ENCODE measurements at regions not wholly inside any gene's neighbourhood (a gene's known extent, or its start where the extent isn't known, plus 50 kb on each side); places are given as distances from the start of the nearest gene placed in this dataset.

- H3K4me3 ChIP-seq (ENCODE audit: low read depth, low read length), result no peak overlapping the region
- no peak for TF ChIP-seq CTCF (IDR thresholded peaks at IDR 0.05; ENCODE audit: low read depth, low read length, missing control alignments)
These were observed 178.0 kb downstream of the KCTD12 start for GRCh38 chr13:76708138-76708688.

GRCh38 chr13:76707360-76707759, 178.8 kb downstream of the KCTD12 start:
- no peak overlapping the region for H3K4me3 ChIP-seq (ENCODE audit: low read depth, low read length)
- TF ChIP-seq CTCF (IDR thresholded peaks at IDR 0.05; ENCODE audit: low read depth, low read length, missing control alignments), result no peak
- no peak for DNase-seq (ENCODE audit: low read depth)

More at GRCh38 chr13:76708138-76708688, 178.0 kb downstream of the KCTD12 start:
- no peak for DNase-seq (ENCODE audit: low read depth)

- H3K4me3 ChIP-seq (ENCODE audit: low read depth, low read length), result no peak overlapping the region
- no peak for DNase-seq (ENCODE audit: low read depth)
- TF ChIP-seq CTCF (IDR thresholded peaks at IDR 0.05; ENCODE audit: low read depth, low read length, missing control alignments), result no peak
These were observed 182.4 kb downstream of the KCTD12 start for GRCh38 chr13:76703621-76704288.

- no peak for DNase-seq (ENCODE audit: low read depth)
- no peak overlapping the region for H3K4me3 ChIP-seq (ENCODE audit: low read depth, low read length)
- TF ChIP-seq CTCF (IDR thresholded peaks at IDR 0.05; ENCODE audit: low read depth, low read length, missing control alignments), result no peak
These were observed 183.0 kb downstream of the KCTD12 start for GRCh38 chr13:76703216-76703615.

- DNase-seq (ENCODE audit: low read depth), result no peak
- no peak for TF ChIP-seq CTCF (IDR thresholded peaks at IDR 0.05; ENCODE audit: low read depth, low read length, missing control alignments)
- no peak overlapping the region for H3K4me3 ChIP-seq (ENCODE audit: low read depth, low read length)
These were observed 188.9 kb downstream of the KCTD12 start for GRCh38 chr13:76697288-76697687.

GRCh38 chr13:76696370-76696769, 189.8 kb downstream of the KCTD12 start:
- no peak overlapping the region for H3K4me3 ChIP-seq (ENCODE audit: low read depth, low read length)
- TF ChIP-seq CTCF (IDR thresholded peaks at IDR 0.05; ENCODE audit: low read depth, low read length, missing control alignments), result no peak

GRCh38 chr13:76693086-76693485, 193.1 kb downstream of the KCTD12 start:
- no peak overlapping the region for H3K4me3 ChIP-seq (ENCODE audit: low read depth, low read length)
- DNase-seq (ENCODE audit: low read depth), result no peak
- TF ChIP-seq CTCF (IDR thresholded peaks at IDR 0.05; ENCODE audit: low read depth, low read length, missing control alignments), result no peak

More at GRCh38 chr13:76696370-76696769, 189.8 kb downstream of the KCTD12 start:
- no peak for DNase-seq (ENCODE audit: low read depth)
